Activated CD4-positive, CD25-positive, alpha-beta regulatory T cell (primary cell): ENCODE measurements at regions not wholly inside any gene's neighbourhood (a gene's known extent, or its start where the extent isn't known, plus 50 kb on each side); places are given as distances from the start of the nearest gene placed in this dataset.
"Not testable (repeated sequence)": the region's sequence is repeated elsewhere in the genome, so short reads cannot be mapped to it uniquely, and the experiment has no call there.

ENCODE experiments used
- DNase-seq, 4 experiments: peaks; one replicate each; lab custom pipeline; 2025; lab: John Stamatoyannopoulos, UW

DNA sequence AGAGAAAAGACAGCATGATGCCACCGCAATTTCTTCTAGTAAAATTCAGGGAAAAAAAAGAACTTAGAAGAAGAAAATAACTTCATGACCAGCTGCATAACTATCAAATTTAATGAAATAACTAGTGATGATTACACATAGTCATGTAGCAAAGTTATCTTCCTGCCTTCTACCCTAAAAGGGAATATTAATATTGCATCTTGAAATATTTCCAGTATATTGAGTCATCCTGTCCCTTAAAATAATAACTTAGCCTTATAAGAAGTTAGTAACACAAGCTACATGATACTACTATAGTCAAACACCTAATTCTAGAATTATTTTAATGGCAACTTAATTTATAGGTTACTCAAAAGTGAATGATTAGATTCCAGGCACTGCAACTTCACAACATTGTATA, 289.2 kb downstream of the KLF12 start:
- no peak for DNase-seq

DNA sequence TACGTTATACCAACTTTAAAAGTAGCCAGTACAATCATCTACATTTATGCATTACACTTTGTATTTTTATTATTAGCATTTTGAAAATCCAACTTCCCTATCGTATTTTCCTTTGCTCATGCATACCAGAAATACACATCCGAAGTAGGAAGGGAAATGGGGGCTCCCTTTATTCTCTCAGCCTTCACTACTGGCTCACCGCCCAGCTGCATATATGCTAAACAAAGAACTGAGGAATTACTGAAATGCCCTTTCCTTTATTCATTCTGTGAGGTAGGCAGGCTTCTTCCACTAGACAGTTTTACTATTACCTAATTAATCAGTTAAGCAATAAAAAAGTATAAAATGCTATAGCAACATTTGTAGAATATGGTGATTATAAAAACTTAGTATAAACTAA, 291.6 kb downstream of the KLF12 start:
- no peak for DNase-seq

DNA sequence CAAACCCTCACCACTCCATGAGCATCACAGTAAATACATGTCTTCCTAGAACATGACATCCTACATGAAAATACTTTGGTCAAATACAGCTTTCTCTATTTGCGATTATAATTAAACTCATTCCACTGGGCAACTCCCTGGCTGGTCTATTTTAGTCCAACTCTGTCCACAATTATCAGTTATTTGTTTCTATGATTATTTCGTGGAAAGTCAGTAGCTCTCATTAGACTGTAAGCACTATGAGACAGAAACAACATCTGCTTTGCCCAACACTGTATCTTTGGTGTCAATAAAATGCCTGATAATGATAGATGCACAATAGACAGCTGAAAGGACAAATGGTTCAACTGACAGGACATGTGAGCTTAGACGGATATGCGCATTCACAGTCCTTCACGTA, 292.0 kb downstream of the KLF12 start:
- no peak for DNase-seq

DNA sequence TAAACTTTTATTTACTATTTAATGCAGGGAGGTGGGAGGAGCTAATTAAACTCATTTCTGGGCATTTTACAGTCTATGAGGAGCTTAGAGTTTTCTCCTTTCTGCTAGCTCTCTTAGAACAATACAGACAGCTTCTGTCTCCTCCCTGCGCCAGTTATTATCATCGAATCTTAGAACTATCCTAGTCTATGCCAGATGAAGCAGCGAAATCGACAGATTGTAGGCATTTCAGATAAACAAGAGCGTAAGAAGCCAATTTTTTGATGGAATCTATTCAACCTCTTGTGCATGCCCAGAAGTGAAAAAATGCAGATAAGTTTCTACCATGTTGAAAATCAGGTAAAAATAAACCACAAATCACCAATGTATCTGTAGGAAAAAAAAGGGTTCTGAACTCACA, 297.1 kb downstream of the KLF12 start:
- no peak for DNase-seq

DNA sequence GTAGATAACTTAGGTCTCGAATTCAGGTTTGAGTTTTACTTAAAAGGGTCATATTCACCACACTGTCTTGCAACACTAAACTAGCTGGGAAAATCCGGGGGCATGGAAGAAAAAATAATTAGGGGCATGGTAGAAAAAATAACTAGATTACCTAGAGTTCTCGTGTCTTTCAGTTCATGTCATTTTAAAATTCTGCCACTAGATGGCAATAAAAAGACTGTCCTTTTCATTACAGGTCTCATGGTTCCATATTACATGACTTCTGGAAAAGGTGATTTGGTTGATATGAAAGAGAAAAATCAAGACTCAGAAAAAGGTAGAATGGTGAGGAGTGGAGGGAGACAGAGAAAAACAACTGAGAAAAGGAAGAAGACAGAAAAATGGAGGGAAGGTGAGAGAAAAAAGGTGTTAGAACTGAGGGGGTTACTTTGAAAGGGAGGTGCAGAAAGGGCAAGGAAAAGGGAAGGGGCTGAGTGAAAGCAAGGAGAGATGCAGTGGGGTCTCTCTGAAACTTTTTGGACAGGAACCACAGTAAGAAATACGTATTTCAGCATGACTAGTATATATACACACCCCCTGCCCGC, 299.0 kb downstream of the KLF12 start:
- DNase-seq = no peak

DNA sequence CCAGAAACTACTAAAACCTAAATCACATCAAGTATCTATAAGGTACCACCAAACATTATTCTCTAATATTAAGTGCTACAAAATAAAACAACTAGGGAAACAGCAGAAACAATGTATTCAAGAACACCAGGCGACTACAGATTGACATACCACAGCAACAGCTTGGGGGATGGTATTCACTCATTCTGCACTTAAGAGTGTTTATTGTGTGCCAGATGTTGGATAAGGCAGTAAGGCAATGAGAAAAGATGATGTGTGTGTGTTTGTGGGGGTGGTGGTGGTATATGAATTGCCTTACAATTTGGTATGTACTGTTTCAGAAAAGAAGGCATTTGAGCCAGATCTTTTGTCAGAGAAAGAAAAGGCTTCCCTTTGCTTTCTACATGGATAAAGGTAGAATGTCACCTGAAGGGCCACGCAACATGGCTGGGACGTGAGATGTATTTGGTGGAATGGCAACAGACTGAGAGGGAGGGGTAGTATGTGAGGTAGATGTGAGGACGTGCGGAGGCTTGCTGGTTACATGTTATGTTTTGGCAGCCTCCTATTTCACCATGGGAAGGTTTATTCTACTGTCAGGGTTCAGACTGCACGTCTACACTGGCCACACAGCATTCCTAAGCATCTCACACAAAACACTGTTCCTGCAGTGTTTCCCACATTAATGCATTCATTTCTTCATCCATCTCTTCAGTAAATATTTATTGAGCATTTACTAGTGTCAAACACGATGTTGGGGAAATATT, 300.7 kb downstream of the KLF12 start:
- DNase-seq = no peak

DNA sequence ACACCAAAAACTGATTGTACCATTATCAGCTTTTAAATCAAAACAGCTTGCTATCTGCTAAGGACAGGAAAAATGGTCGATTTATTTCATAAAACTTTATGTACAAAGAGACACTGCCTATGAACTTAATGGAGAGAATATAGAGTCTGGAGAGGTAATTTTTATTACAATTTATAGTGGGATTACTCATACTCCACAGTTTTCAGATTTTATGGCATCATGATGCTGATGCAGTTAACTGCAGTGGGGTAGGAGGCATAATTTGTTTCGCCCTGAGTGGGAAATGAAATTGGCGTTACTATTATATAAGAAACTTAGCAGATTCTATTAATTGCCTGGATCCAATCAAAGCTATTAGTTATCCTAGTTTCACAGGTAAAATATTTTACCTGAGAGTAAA, 301.4 kb downstream of the KLF12 start:
- no peak for DNase-seq

DNA sequence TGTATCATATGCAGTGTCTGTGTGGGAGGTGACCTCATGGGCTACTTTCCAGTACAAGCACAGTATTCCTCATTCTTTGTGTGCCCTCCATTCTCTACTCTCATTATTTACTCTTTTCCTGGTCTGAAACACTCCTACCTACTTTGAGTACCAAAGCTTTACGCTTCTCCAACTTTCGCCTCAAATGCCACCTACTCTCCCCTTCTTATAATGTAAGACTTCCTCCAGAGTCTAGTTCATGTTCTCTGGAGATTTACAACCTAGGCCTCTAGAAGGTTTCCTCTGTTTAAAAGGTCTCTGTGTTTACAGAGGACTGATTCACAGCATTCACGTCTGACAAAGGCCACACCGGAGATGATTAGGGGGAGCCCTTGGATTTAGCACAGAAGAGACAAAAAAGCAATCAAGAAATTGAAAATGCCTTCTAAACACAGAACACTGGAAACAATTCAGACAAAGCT, 302.0 kb downstream of the KLF12 start:
- no peak for DNase-seq

DNA sequence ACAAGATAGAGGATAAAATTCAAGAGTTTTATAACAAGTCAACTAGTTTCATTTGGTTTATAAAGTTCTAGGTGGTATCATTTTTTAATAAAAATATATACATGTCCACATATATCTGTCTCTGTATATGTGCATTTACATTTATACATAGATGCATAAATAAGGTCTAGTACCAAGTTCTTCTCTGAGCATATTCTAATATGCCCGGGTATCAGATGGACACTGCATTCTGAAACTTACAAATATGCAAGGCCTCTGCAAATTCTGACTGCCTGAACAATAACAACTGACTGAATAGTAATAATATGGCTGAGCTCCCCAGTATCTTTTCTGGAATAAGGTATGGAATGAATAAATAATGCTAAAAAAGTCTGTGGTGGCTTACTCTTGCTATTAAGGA, 304.8 kb downstream of the KLF12 start:
- DNase-seq = no peak

DNA sequence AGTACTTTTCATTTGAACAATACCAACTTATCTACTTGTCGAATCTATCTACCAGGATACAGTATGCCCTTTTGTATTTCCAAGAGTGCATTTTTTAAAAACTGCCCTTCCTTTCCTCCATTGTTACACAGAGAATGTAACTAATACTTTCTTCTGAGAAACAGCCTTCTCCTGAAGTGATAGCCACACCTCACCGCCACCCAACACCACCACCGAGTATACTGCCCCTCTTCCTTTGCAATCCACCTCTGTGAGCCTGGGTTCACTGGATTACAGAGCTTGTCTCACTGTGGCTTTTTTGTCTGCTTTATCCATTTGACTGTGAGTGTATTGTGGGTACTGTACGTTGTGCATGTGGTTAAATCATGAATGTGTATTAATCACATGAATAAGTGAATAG, 305.4 kb downstream of the KLF12 start:
- DNase-seq = no peak

DNA sequence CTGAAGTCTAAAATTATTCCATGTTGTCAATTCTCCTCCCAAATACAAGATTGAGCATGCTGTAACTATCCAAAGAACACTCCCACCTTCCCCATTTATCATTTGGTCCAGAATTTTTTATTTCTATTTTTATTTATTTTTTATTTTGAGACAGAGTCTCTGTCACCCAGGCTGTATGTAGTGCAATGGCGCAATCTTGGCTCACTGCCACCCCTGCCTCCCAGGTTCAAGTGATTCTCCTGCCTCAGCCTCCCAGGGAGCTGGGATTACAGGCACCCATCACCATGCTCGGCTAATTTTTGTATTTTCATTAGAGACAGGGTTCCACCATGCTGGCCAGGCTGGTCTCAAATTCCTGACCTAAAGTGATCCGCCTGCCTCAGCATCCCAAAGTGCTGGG, 306.8 kb downstream of the KLF12 start:
- no peak for DNase-seq

DNA sequence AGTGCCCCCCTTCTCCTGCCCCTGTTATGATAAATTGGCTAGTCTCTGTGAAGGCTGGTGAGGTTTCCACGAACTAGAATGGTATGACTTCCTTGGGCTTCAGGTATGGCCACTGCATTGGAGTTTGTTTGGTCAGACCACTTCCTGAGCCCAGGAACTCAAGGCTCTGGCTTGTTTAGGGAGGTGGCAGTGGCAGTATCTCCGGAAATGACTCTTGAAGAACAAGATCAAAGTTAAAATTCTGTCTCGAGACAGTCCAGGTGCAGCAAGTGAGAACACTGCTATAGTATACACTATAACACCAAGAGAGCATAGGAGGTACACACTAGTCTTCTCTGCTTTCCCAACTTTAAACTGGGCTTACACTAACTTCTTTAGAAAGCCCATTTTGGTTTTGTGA, 309.1 kb downstream of the KLF12 start:
- DNase-seq = no peak

DNA sequence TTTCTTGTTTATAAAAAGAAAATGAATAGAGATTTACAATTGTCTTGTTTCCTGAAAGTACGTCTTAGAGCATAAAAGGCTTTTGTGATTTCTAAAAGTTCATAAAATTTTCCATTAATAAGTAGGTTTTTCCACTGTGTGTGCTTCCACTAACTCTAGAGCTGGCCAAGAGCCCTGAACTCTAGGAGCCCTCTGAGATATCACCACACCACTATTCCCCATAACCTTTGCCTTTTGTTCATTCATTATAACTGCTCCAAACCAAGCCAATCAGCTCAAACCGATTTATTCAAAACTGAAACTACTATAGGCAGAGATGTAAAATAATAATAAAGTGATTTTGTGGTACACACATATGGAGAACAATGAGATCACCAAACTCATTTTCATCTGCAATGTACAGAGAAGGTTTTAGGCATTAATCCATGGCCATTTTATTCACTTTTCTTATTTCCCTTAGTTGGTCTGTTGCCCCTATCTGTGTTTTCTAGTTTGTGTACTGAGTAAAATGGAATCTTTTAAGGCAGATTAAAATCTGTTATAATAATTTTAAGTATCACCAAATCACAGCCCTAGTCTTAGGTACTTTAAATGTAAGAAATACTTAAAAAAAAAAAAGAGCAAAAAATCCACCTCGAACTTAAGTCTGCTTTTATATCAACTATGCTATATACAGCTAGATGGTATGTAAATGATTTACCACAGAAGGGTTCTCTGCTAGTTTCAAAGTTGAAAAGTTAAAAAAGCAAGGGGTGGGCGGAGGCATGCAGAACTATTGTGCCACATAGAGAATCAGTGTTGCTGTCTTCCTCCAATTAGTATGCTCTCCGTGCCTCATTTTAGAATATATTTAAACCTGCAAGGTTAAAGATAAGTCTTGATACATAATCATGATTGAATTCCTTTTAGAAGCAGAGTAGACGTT, 311.3 kb downstream of the KLF12 start:
- no peak for DNase-seq

DNA sequence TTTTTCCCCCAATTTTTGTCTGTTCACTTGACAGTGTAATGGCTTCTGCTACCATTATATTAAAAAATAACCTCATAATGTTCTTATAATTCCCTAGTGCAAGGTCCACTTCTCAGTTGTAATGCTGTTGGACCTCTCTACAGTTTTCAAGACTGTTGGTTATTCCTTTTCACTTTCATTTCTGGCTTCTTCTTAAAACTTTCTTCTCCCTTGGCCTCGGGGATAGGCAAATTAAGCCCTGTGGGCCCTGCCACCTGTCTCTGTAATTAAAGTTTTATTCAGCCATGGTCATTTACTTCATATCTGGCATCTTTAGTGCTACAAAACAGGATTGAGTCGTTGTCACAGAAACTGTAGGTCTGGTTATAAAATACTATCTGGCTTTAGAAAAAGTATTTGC, 313.5 kb downstream of the KLF12 start:
- DNase-seq = no peak

DNA sequence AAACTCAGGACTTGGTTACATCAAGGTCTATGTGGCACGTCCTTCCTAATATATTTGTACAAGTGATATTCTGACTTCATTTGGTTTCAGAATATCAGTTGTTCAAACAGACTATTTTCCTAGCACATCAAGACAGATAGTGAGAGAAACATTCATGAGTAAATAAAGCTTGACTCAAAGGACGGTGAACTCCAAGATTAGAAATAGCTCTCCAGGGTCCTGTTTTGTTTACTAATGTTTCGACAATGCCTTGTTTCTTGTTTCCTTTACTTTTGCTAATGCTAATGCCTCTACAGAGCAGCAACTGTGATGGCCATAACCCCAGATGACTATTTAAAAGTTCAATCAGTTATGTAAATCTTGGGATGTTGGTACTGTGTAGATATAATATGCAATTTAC, 313.9 kb downstream of the KLF12 start:
- no peak for DNase-seq

DNA sequence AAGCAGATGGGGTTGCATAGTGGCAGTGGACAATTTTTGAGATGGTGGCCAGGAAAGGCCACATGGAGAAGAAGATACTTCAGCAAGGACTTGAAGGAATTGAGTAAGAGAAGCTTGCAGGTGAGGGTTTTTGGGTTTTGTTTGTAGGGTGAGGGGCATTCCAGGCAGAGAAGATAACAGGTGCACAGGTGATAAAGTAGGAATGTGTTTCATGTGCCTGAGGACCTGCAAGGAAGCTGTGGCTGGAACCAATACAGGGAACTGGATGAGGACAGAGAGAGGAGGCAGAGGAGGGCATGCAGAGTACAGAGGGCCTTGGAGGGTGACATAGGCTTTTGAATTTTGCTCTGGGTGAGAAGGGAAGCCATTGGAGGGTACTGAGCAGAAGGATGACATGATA, 314.5 kb downstream of the KLF12 start:
- no peak for DNase-seq

DNA sequence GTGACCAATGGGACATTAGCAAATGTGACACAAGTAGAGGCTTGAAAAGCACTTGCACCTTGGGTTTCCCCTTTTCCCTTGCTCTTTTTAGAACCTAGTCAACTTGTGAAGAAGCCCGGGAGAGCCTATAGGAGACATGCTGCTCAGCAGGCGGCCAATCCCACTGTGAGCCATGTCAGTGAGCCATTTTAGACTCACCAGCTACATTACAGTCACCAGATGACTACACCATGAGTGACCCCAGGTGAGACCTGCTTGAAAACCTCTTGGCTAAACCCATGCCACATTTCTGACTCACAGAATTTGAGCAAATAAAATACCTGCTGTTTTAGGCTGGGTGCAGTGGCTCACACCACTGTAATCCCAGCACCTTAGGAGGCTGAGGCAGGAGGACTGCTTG, 317.5 kb downstream of the KLF12 start:
- DNase-seq = no peak

DNA sequence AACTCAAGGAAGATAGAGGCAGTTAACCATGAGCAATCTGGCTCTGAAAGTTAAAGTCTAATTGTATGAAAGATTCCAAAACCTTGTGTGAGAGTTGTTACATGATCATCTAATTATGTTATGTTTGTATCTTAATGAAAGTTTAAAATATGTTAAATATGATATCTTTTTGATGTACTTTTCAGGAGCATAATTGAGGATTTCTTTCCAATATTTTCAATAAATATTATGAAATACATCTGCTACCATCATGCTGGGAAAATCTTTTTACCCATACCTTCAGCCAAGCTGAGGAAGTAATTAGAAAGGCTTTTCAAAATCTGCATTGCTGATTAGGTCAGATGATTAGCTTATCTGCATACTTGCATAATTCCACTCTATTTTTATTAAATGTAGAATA, 318.4 kb downstream of the KLF12 start:
- no peak for DNase-seq

DNA sequence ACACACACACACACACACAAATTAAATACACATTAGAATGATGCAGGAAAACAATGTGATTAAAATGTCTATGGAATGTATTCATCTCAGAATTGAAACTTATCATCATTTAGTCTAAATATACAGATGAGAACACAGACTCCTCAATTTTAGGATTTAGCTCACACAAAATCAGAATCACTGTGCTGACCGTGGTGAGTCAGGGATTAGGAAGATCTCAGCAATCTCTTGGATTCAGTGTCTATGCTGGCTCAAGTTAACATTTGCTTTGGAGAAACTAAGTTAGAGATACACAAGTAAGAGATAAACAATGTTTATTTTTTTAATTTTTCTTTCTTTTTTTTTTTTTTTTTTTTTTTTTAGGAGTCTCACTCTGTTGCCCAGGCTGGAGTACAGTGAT, 323.6 kb downstream of the KLF12 start:
- DNase-seq = no peak

DNA sequence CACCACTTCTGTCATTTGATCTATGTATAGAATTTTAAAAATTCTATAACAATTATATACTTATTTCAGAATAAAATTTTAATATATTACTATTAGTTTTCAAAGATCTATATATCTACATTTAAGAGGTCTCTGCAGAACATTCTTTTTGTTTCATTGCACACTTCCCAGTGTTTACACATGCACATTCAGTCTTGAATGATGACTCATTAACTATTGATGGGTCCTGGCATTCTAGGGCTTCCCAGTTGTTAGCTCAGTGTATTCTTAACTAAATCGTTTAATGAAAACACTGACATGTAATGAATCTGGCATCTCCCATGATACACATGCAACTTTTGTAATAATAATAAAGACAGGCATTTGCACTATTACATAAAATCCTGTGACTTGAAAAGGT, 324.6 kb downstream of the KLF12 start:
- no peak for DNase-seq

DNA sequence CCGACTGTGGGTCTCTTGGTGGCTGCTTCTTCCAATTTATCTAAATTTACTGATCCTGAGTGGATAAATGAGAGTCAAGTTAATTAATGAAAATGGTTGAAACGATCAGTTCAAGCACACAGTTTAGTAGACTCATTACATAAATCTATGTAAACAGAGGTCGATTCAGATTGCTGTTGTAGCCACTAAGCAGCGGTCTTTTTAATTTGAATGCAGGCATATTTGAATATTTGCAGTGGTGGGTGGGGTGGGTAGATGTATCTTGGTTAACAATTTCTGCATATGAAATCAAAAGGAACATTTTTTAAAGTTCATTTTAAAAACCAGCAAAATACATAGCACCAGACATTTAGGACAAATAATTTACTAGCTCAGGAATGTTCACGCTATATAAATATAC, 325.9 kb downstream of the KLF12 start:
- no peak for DNase-seq

DNA sequence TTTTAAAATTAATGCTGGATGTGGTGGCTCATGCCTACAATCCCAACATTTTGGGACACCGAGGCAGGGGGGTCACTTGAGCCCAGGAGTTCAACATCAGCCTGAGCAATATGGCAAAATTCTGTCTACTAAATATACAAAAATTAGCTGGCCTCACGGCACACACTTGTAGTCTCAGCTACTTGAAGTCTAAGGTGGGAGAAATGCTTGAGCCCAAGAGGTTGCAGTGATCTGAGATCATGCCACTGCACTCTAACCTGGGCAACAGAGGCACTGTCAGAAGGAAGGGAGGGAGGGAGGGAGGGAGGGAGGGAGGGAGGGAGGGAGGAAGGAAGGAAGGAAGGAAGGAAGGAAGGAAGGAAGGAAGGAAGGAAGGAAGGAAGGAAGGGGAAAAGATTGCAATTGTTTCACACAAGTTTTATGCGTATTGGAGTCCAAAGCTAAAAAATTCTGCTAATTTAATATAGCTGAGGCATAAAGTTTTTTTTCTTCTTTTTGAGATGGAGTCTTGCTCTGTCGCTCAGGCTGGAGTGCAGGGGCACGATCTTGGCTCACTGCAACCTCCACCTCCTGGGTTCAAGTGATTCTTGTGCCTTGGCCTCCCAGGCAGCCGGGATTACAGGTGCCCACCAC, 328.8 kb downstream of the KLF12 start:
- not testable (repeated sequence) for DNase-seq

DNA sequence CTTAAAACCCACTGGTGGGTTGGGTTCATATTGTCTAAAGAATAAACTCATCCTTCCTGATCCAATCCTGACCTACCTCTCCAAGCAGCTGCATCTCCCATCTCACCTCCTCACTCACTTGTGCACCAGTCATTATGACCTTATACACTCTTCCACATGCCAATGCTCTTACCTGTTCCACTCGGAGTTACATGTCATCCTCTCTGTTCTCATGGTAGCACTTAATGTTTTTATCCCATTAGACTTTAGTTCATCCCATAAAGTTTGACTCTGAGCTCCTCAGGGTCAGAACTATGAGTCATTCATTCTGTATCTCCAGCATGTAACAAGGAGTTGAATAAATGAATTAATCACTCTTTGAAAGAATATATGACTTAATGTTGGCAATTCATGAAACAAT, 330.2 kb downstream of the KLF12 start:
- no peak for DNase-seq
